ENCODE measurements at regions not wholly inside any gene's neighbourhood (a gene's known extent, or its start where the extent isn't known, plus 50 kb on each side); places are given as distances from the start of the nearest gene placed in this dataset.

DNA sequence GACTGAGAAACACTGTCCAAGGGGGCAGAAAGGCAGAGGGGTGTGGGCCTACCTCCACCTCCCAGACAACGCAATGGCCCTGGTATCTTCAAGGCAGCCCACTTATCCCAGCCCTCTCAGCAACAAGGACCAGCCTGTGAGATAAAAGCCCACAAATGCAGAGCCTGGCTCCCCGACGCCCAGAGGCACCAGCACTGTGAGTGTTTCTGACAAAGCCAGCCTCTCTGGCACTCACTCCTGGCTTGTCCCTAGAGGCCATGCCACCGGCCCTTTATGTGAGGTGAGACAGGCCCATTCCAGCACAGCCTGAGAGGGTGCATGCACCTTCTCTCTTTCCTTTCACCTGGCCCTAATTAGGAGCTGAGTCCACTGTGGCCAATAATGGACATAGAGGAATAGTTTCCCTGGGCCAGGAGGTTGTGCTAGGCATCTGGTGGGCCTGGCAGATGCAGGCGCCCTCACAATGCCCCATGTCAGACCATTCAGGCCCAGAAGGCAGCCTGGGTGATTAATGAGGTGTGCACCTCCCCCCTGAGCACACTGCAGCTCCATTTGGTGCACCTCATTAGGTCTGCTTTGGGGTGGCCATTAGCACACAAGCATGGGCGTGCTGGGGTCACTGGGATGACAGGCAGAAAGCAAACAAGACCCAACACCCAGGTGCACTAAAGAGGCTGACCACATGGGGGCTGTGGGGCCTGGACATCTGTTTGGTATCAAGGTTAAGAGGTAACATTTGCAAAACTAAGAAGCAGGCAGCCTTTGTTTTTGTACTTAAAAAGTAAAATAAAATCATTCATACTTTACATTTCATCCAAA, 176.0 kb downstream of the MED10 start:
- TF ChIP-seq, protein P1, sequence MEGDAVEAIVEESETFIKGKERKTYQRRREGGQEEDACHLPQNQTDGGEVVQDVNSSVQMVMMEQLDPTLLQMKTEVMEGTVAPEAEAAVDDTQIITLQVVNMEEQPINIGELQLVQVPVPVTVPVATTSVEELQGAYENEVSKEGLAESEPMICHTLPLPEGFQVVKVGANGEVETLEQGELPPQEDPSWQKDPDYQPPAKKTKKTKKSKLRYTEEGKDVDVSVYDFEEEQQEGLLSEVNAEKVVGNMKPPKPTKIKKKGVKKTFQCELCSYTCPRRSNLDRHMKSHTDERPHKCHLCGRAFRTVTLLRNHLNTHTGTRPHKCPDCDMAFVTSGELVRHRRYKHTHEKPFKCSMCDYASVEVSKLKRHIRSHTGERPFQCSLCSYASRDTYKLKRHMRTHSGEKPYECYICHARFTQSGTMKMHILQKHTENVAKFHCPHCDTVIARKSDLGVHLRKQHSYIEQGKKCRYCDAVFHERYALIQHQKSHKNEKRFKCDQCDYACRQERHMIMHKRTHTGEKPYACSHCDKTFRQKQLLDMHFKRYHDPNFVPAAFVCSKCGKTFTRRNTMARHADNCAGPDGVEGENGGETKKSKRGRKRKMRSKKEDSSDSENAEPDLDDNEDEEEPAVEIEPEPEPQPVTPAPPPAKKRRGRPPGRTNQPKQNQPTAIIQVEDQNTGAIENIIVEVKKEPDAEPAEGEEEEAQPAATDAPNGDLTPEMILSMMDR (IDR thresholded peaks at IDR 0.05): no peak
- no peak for TF ChIP-seq POLR2A (IDR thresholded peaks at IDR 0.05)

Measured in breast epithelium (tissue), 3 donors.